Neuronal stem cell (in vitro differentiated cells): ENCODE measurements at regions not wholly inside any gene's neighbourhood (a gene's known extent, or its start where the extent isn't known, plus 50 kb on each side); places are given as distances from the start of the nearest gene placed in this dataset.
A peak's percentile ranks its signal among the peaks of the same experiment; 100 is the strongest.

Source experiments
- DNase-seq: peaks from one replicate; pipeline ENCODE4 v3.0.0-alpha.2; 2013; ENCODE audit warnings: low spot score
- H2AFZ ChIP-seq: one replicate; pipeline ENCODE4 v1.6.1; 2013; ENCODE audit warnings: mild to moderate bottlenecking, low read length, inconsistent platforms
- H2AK5ac ChIP-seq: 2 replicates; pipeline ENCODE4 v1.6.1; 2013; ENCODE audit warnings: low read depth, mild to moderate bottlenecking, inconsistent platforms, low read length, moderate library complexity, mixed read lengths
- H2BK120ac ChIP-seq: 2 replicates; pipeline ENCODE4 v1.6.1; 2013; ENCODE audit warnings: low read depth, mild to moderate bottlenecking, inconsistent platforms, low read length, moderate library complexity, mixed read lengths
- H2BK12ac ChIP-seq: one replicate; pipeline ENCODE4 v1.6.1; 2013; ENCODE audit warnings: low read length, inconsistent platforms
- H2BK15ac ChIP-seq: 2 replicates; pipeline ENCODE4 v1.6.1; 2013; ENCODE audit warnings: mild to moderate bottlenecking, low read length, inconsistent platforms, mixed read lengths
- H2BK5ac ChIP-seq: one replicate; pipeline ENCODE4 v1.6.1; 2013; ENCODE audit warnings: inconsistent platforms, mild to moderate bottlenecking, low read length, moderate library complexity
- H3K14ac ChIP-seq: one replicate; pipeline ENCODE4 v1.6.1; 2013; ENCODE audit warnings: low read length, inconsistent platforms
- H3K18ac ChIP-seq: 2 replicates; pipeline ENCODE4 v1.6.1; 2013; ENCODE audit warnings: low read length, inconsistent platforms
- H3K23ac ChIP-seq: 2 replicates; pipeline ENCODE4 v1.6.1; 2013; ENCODE audit warnings: low read depth, mild to moderate bottlenecking, mixed read lengths, low read length, inconsistent platforms; ENCODE audit not compliant: poor library complexity
- H3K27ac ChIP-seq: replicated peaks from 3 replicates; pipeline ENCODE4 v1.5.1; 2013; ENCODE audit warnings: low read length, inconsistent platforms
- H3K27me3 ChIP-seq, 3 experiments: 2 replicates each; pipeline ENCODE4 v1.6.1; 2013; ENCODE audit warnings: low read length in 3 of 3, mild to moderate bottlenecking in 2 of 3, inconsistent platforms in 1 of 3, low read depth in 1 of 3, mixed read lengths in 1 of 3, moderate library complexity in 1 of 3; ENCODE audit not compliant: control insufficient read depth in 3 of 3, insufficient read depth in 3 of 3
- H3K36me3 ChIP-seq, 2 donors: replicated peaks in 1 of 2; 2 replicates each; pipeline ENCODE4 v1.6.1; 2013; ENCODE audit warnings: low read length in 2 of 2; ENCODE audit not compliant: control insufficient read depth in 2 of 2, insufficient read depth in 2 of 2
- H3K4ac ChIP-seq: 2 replicates; pipeline ENCODE4 v1.6.1; 2013; ENCODE audit warnings: inconsistent platforms, mild to moderate bottlenecking, low read length, moderate library complexity
- H3K4me1 ChIP-seq, 2 donors: 1 replicate in 1 of 2; 2 replicates in 1 of 2; pipeline ENCODE4 v1.6.1; 2013; ENCODE audit warnings: low read length in 2 of 2, low read depth in 1 of 2; ENCODE audit not compliant: control insufficient read depth in 2 of 2, insufficient read depth in 1 of 2
- H3K4me2 ChIP-seq: one replicate; pipeline ENCODE4 v1.6.1; 2013; ENCODE audit warnings: mild to moderate bottlenecking, low read length, inconsistent platforms; ENCODE audit not compliant: insufficient read depth, poor library complexity, severe bottlenecking
- H3K4me3 ChIP-seq, 2 donors: 2 replicates each; pipeline ENCODE4 v1.5.1; 2013; ENCODE audit warnings: low read length in 2 of 2, mild to moderate bottlenecking in 2 of 2, inconsistent platforms in 1 of 2, moderate library complexity in 1 of 2
- H3K79me1 ChIP-seq: one replicate; pipeline ENCODE4 v1.6.1; 2013; ENCODE audit warnings: low read depth, mild to moderate bottlenecking, inconsistent platforms, low read length, moderate library complexity
- H3K9ac ChIP-seq: one replicate; pipeline ENCODE4 v1.6.1; 2013; ENCODE audit warnings: mild to moderate bottlenecking, low read depth, low read length, inconsistent platforms; ENCODE audit not compliant: poor library complexity
- H3K9me3 ChIP-seq, 2 donors: replicated peaks in 1 of 2; 2 replicates each; pipeline versions ENCODE3 to v1.6.1; 2013; ENCODE audit warnings: low read length in 2 of 2, mild to moderate bottlenecking in 2 of 2, inconsistent platforms in 1 of 2, low read depth in 1 of 2, mixed read lengths in 1 of 2, moderate library complexity in 1 of 2; ENCODE audit not compliant: control insufficient read depth in 2 of 2, insufficient read depth in 1 of 2
- H4K8ac ChIP-seq: one replicate; pipeline ENCODE4 v1.6.1; 2013; ENCODE audit warnings: low read depth, mild to moderate bottlenecking, inconsistent platforms, low read length, moderate library complexity
- H4K91ac ChIP-seq: one replicate; pipeline ENCODE4 v1.6.1; 2013; ENCODE audit warnings: low read length, low read depth, mild to moderate bottlenecking, inconsistent platforms; ENCODE audit not compliant: poor library complexity
- WGBS, 2 donors: extraction: QIAGEN DNeasy Blood & Tissue Kit; methylation state at CpG; one replicate each; pipeline ENCODE4 v1.1.7; 2013; ENCODE audit warnings: missing lambda C conversion rate in 2 of 2, mixed read lengths in 1 of 2; ENCODE audit not compliant: insufficient read length in 2 of 2, insufficient replicate concordance in 1 of 2; ENCODE audit errors: extremely low coverage in 2 of 2; 5-methylcytosine and 5-hydroxymethylcytosine counted together

GRCh38 chr5:152549709-152550108, 144.6 kb upstream of the NMUR2 start:
- H3K18ac ChIP-seq: no peak overlapping the region
- H3K9ac ChIP-seq: no peak overlapping the region
- H2BK15ac ChIP-seq: no peak overlapping the region
- H4K8ac ChIP-seq: no peak overlapping the region
- H3K23ac ChIP-seq: no peak overlapping the region
- no peak overlapping the region for H2AK5ac ChIP-seq
- no CpG with 5 or more reads among the region's 2 CpGs for WGBS, 2 donors
- H3K9me3 ChIP-seq: no peaks in the 10 kb centered on the region
- DNase-seq: no peak
- H3K27ac ChIP-seq: no peak overlapping the region
- H2BK12ac ChIP-seq: no peak overlapping the region
- no peaks in the 10 kb centered on the region for H3K4me1 ChIP-seq
- no peak overlapping the region for H3K4ac ChIP-seq
- no peaks in the 10 kb centered on the region for H3K27me3 ChIP-seq
- no peak overlapping the region for H2BK5ac ChIP-seq
- no peak overlapping the region for H3K4me3 ChIP-seq
- no peak overlapping the region for H3K14ac ChIP-seq
- H2BK120ac ChIP-seq: no peak overlapping the region
- H4K91ac ChIP-seq: no peak overlapping the region
- H2AFZ ChIP-seq: no peak overlapping the region
- no peaks in the 10 kb centered on the region for H3K79me1 ChIP-seq
- H3K36me3 ChIP-seq: no peaks in the 10 kb centered on the region
- no peak overlapping the region for H3K4me2 ChIP-seq

DNA sequence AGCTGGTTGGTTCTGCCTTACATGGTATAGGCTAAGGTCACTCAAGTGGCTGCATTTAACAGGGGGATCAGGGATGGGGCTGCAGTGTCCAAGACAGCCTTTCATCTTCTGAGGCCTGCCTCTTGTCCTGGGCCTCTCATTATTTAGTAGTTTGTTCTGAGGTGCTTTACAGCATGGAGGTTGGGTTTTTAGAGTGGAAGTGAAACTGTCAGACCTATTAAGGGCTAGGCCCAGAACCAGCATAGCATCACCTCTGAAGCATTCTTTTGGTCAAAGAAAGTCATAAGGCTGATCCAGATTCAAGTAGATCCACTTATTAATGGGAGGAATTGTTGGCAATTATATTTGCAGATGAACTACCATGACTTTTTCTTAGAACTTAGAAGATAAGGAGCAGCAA, 146.0 kb upstream of the NMUR2 start:
- Histone ChIP-seq H4K8ac (no peak overlapping the region), H3K9ac (no peak overlapping the region), H3K23ac (no peak overlapping the region), H3K4me1 (peaks cover 0 to 2% of the 10 kb centered on the region in 2 donors), H2BK5ac (no peak overlapping the region), H3K9me3 (no peaks in the 10 kb centered on the region), H2AK5ac (no peak overlapping the region), H3K27me3 (peaks cover 0 to 2% (median 0%) of the 10 kb centered on the region in 3 experiments), H2BK15ac (no peak overlapping the region), H3K27ac (no peak overlapping the region), H3K18ac (no peak overlapping the region), H3K4me3 (no peak overlapping the region), H4K91ac (no peak overlapping the region), H3K36me3 (no peaks in the 10 kb centered on the region), H2AFZ (no peak overlapping the region), H3K79me1 (no peaks in the 10 kb centered on the region), H2BK120ac (no peak overlapping the region), H3K4ac (no peak overlapping the region), H3K14ac (no peak overlapping the region), H2BK12ac (no peak overlapping the region), H3K4me2 (no peak overlapping the region)
- DNase-seq: no peak

- Histone ChIP-seq H3K23ac (no peak overlapping the region), H3K9ac (no peak overlapping the region), H2BK120ac (no peak overlapping the region), H3K18ac (no peak overlapping the region), H3K27ac (no peak overlapping the region), H2AFZ (no peak overlapping the region), H2BK12ac (no peak overlapping the region), H2AK5ac (no peak overlapping the region), H2BK15ac (no peak overlapping the region), H3K4me2 (no peak overlapping the region), H3K4ac (no peak overlapping the region), H3K79me1 (no peaks in the 10 kb centered on the region), H4K8ac (no peak overlapping the region), H3K4me1 (peaks cover 0 to 7% of the 10 kb centered on the region in 2 donors), H3K36me3 (no peaks in the 10 kb centered on the region), H2BK5ac (no peak overlapping the region), H3K9me3 (no peaks in the 10 kb centered on the region), H3K14ac (no peak overlapping the region), H3K27me3 (peaks cover 0 to 5% (median 0%) of the 10 kb centered on the region in 3 experiments), H4K91ac (no peak overlapping the region), H3K4me3 (no peak overlapping the region)
- DNase-seq: no peak
- no CpG with 5 or more reads among the region's 4 CpGs for WGBS, 2 donors
Observed at GRCh38 chr5:152556784-152557183, 151.7 kb upstream of the NMUR2 start.

DNA sequence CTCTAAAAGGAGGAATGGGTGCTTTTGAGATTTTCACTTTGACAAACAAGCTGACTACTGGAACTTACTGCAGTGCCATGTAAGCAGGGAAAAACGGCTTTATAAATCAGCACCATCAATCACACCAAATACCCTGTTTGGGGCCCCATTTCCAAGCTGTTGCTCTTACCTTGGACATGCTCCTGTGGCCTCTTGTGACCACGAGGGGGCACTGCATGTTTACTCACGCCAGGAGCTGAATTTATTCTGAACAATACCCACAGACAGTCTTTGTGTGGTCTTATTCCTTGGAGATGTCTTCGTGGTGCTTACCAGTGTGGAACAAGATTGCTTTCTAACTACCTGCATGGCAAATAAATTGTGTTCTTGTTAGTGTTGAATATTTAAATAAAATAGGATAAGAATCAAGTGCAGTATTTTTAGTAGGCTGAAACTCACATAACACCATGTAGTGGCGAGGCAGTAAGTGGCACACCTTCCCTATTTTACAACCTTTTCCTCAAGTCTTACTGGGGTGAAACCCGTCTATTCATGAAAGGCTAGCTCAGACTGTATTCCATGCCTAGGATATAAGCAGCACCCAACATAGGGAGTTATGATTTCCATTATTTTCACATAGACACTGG, 155.5 kb upstream of the NMUR2 start:
- no peak overlapping the region for H3K9ac ChIP-seq
- DNase-seq: peak; percentile 73
- no peak overlapping the region for H3K27ac ChIP-seq
- no peak overlapping the region for H4K8ac ChIP-seq
- peak overlapping the region; percentile 5 for H2AFZ ChIP-seq
- no peak overlapping the region for H2BK120ac ChIP-seq
- H2AK5ac ChIP-seq: no peak overlapping the region
- no peaks in the 10 kb centered on the region for H3K36me3 ChIP-seq
- no peak overlapping the region for H3K4me2 ChIP-seq
- no peak overlapping the region for H2BK12ac ChIP-seq
- peaks cover 0 to 7% of the 10 kb centered on the region in 2 donors for H3K4me1 ChIP-seq
- no CpG with 5 or more reads among the region's 6 CpGs for WGBS, 2 donors
- no peaks in the 10 kb centered on the region for H3K9me3 ChIP-seq
- H3K79me1 ChIP-seq: no peaks in the 10 kb centered on the region
- no peak overlapping the region for H3K23ac ChIP-seq
- H2BK5ac ChIP-seq: no peak overlapping the region
- no peak overlapping the region for H4K91ac ChIP-seq
- H3K14ac ChIP-seq: no peak overlapping the region
- no peak overlapping the region for H3K4ac ChIP-seq
- no peak overlapping the region for H3K18ac ChIP-seq
- H3K4me3 ChIP-seq: no peak overlapping the region
- H3K27me3 ChIP-seq: peaks cover 0 to 5% (median 0%) of the 10 kb centered on the region in 3 experiments
- no peak overlapping the region for H2BK15ac ChIP-seq
